ENCODE measurements at regions not wholly inside any gene's neighbourhood (a gene's known extent, or its start where the extent isn't known, plus 50 kb on each side); places are given as distances from the start of the nearest gene placed in this dataset.

DNA sequence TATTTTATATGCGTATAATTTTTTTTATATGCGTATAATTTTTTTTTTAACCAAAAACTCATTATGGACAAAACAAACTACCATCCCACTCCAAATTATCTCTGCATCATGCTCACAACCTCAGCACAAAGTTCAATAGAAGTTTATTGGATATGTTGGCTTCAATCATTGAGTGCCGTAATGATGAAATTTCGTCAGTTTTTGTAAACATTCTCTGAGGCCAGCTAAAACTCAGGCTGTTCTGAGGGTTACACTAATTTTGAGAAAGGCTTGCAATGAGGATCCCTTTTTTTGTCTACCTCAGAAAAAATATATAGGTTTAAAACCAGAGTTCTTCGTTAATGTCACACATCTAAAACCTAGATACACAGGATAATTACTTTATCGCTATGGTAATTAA is 1253.2 kb downstream of the EFNA5 start:
- TF ChIP-seq, protein P1, sequence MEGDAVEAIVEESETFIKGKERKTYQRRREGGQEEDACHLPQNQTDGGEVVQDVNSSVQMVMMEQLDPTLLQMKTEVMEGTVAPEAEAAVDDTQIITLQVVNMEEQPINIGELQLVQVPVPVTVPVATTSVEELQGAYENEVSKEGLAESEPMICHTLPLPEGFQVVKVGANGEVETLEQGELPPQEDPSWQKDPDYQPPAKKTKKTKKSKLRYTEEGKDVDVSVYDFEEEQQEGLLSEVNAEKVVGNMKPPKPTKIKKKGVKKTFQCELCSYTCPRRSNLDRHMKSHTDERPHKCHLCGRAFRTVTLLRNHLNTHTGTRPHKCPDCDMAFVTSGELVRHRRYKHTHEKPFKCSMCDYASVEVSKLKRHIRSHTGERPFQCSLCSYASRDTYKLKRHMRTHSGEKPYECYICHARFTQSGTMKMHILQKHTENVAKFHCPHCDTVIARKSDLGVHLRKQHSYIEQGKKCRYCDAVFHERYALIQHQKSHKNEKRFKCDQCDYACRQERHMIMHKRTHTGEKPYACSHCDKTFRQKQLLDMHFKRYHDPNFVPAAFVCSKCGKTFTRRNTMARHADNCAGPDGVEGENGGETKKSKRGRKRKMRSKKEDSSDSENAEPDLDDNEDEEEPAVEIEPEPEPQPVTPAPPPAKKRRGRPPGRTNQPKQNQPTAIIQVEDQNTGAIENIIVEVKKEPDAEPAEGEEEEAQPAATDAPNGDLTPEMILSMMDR (conservative IDR thresholded peaks at IDR 0.05; ENCODE audit: low read depth, low read length): no peak
- no peak for TF ChIP-seq EZH2 (IDR thresholded peaks at IDR 0.05; ENCODE audit: borderline replicate concordance, low read depth, low read length, poor library complexity, severe bottlenecking)

Measured in A673 (cell line).